Progenitor cell of endocrine pancreas (in vitro differentiated cells): ENCODE measurements at regions not wholly inside any gene's neighbourhood (a gene's known extent, or its start where the extent isn't known, plus 50 kb on each side); places are given as distances from the start of the nearest gene placed in this dataset.

ENCODE experiments used
- DNase-seq: peaks from one replicate; pipeline ENCODE4 v3.0.0; 2021; ENCODE audit warnings: low spot score; ENCODE audit not compliant: unreplicated experiment
- H3K27ac Mint-ChIP-seq: 2 replicates; pipeline ENCODE4 v1.8.0; 2021; ENCODE audit warnings: mild to moderate bottlenecking, moderate library complexity, mixed read lengths
- H3K27me3 Mint-ChIP-seq: 2 replicates; pipeline ENCODE4 v1.8.0; 2021; ENCODE audit warnings: mixed read lengths
- H3K36me3 Mint-ChIP-seq: 2 replicates; pipeline ENCODE4 v1.8.0; 2022; ENCODE audit warnings: mixed read lengths; ENCODE audit not compliant: insufficient read depth
- H3K4me1 Mint-ChIP-seq: 2 replicates; pipeline ENCODE4 v1.8.0; 2021; ENCODE audit warnings: low read depth, mixed read lengths
- H3K4me3 Mint-ChIP-seq: 2 replicates; pipeline ENCODE4 v1.8.0; 2021; ENCODE audit warnings: low read depth, mild to moderate bottlenecking, moderate library complexity, mixed read lengths
- H3K9me3 Mint-ChIP-seq: 2 replicates; pipeline ENCODE4 v1.8.0; 2021; ENCODE audit warnings: low read depth, mixed read lengths
- TF ChIP-seq, protein P1 (sequence below): fragments of 200-600 bp; sonication (generic); IDR thresholded peaks from one replicate; pipeline ENCODE4 v1.5.0; 2021; ENCODE audit warnings: antibody characterized with exemption, mild to moderate bottlenecking; ENCODE audit not compliant: unreplicated experiment

DNA sequence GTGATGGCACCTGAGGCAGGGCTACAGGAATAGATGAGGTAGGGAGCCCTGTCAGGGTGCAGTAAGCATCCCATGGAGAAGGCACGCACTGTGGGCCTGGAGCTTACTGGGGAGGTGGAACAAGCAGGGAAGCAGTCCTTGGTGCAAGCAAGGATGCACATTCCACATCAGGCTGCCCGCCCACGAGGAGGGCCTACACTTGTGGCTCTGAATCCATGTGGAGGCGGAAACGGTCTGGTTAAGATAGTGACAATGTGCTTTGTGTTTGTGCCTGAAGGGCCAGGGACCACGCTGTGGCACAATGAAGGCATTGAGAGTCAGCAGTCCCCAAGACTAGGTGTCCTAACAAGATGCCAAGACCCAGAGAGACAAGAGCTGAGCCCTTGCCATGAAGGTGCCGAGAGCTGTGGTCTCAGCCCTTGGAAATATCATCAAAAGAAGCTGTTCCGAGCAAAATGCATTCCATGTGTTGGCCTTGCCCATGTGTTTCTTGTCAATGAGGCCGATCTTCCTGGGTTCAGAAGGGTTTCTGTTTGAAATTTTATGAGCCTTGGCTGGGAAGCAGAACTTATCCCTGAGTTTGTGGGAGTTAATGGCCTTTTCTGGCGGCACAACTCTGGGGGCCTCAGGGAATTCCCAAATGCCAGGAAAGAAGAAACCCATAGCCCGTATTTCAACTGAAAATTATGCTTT, 111.9 kb downstream of the NGF start:
- Mint-ChIP-seq H3K4me3 (no peak overlapping the region), H3K9me3 (no peaks in the 10 kb centered on the region), H3K36me3 (no peaks in the 10 kb centered on the region), H3K27me3 (peaks cover 5% of the 10 kb centered on the region), H3K4me1 (no peaks in the 10 kb centered on the region), H3K27ac (no peak overlapping the region)
- TF ChIP-seq, protein P1, sequence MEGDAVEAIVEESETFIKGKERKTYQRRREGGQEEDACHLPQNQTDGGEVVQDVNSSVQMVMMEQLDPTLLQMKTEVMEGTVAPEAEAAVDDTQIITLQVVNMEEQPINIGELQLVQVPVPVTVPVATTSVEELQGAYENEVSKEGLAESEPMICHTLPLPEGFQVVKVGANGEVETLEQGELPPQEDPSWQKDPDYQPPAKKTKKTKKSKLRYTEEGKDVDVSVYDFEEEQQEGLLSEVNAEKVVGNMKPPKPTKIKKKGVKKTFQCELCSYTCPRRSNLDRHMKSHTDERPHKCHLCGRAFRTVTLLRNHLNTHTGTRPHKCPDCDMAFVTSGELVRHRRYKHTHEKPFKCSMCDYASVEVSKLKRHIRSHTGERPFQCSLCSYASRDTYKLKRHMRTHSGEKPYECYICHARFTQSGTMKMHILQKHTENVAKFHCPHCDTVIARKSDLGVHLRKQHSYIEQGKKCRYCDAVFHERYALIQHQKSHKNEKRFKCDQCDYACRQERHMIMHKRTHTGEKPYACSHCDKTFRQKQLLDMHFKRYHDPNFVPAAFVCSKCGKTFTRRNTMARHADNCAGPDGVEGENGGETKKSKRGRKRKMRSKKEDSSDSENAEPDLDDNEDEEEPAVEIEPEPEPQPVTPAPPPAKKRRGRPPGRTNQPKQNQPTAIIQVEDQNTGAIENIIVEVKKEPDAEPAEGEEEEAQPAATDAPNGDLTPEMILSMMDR, result no peak
- no peak for DNase-seq

DNA sequence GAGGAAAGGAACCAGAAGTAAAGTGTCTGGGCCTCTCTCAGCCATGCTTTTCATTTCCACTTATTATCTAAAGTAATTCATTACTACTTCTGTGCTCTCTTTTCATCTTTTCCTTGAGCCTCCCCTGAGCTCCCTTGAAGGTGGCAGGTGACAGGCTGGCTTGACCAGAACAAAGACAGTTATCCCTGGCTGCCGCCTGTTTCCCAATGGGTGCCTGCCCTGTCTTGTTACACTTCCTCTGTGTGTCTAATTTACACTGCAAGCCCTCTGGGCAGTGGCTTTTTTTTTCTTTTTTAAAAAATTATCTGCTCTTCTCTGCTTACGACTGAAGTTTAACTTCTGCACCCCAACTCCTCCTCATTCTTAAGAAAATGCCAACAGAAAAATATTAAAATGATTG, 113.4 kb downstream of the NGF start:
- no peak for DNase-seq
- no peaks in the 10 kb centered on the region for H3K36me3 Mint-ChIP-seq
- no peaks in the 10 kb centered on the region for H3K9me3 Mint-ChIP-seq
- H3K27ac Mint-ChIP-seq, result no peak overlapping the region
- no peak overlapping the region for H3K4me3 Mint-ChIP-seq
- no peaks in the 10 kb centered on the region for H3K4me1 Mint-ChIP-seq
- H3K27me3 Mint-ChIP-seq, result peaks cover 8% of the 10 kb centered on the region
- TF ChIP-seq, protein P1, result no peak

DNA sequence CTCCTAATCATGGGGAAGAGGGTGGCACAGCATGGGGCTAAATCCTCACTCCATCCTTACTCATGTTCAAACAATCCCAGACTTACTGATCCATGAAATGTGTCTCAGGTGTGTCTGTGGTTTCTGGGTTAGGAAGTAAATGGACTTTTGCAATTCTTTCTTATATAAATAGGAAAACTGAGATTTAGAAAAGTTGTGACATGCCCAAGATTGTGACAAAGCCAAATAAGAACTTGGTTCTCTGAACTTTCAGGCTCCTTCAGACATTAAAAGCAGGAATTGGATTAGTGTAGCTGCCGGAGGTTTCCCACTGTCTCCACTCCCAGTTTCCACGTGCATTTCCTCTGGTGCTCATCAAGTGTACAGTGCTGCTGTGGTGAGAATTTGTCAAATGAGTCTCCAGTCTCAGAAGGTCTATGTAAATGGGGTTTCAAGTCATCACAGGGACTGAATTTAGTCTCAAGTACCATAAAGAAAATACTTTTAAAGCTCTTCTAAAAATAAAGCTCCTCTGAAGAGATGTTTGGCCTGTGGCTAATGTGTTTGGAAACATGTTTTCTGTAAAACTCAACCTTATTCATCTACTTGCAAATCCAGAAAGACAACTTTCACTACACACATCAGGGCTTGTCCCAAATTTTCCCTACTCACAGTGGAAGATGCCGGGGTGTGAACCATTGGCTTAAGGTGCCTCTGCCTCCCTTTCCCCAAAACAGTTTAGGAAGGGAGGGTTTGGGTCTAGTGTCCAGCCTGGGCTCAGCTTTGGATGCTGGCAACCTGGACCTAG, 115.2 kb downstream of the NGF start:
- Mint-ChIP-seq H3K4me3 (no peak overlapping the region), H3K27ac (no peak overlapping the region)
- TF ChIP-seq, protein P1, result no peak

DNA sequence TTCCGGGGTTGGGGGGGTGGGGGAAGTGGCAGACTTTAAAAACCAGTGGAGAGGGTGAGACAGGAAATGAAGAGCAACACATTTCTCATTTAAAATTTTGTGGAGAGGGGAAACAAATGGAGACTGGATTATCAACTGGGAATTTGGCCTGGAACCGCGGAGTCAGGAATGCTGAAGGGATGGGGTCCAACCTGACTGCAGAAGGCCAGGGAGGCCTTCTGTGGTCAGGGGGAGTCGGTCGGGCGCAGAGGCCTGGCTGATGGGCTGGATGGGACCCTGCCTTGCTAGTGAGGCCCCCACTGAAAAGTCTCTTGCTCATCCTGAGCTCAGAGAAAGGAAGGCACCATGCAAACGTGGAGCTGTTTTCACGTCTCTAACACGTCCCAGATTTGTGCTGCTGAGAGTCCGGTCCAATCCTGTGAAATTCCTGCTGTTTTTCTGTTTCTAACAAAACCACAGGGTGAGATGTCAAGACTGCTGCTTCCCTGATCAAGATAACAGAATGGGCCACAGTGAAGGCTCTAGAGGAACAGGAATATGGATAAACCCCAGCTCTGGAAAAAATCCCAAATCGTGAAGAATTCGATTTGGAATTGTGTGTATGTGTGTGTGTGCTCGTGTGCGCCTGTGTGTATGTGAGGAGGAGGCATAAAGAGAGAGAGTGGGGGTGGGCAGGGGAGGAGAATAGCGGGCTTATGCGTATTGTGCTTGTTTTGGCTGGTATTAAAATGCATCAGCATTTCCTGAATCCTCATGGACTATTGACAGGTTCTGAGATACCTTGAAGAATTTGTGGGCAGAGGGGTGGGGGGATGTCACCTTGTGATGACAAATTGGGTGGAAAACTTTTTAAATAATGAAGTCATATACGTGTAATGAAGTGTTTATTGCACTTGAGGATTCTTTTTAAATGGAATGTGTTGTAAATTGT, 117.4 kb downstream of the NGF start:
- TF ChIP-seq, protein P1, result no peak
- no peak for DNase-seq
- Mint-ChIP-seq H3K4me1 (peaks cover 4% of the 10 kb centered on the region), H3K4me3 (no peak overlapping the region), H3K27me3 (peaks cover 23% of the 10 kb centered on the region), H3K36me3 (no peaks in the 10 kb centered on the region), H3K9me3 (no peaks in the 10 kb centered on the region), H3K27ac (peak overlapping the region; percentile 13)

More for the DNA sequence above, 115.2 kb downstream of the NGF start:
- no peak for DNase-seq
- H3K36me3 Mint-ChIP-seq, result no peaks in the 10 kb centered on the region
- H3K9me3 Mint-ChIP-seq, result no peaks in the 10 kb centered on the region
- H3K27me3 Mint-ChIP-seq, result peaks cover 15% of the 10 kb centered on the region
- no peaks in the 10 kb centered on the region for H3K4me1 Mint-ChIP-seq

DNA sequence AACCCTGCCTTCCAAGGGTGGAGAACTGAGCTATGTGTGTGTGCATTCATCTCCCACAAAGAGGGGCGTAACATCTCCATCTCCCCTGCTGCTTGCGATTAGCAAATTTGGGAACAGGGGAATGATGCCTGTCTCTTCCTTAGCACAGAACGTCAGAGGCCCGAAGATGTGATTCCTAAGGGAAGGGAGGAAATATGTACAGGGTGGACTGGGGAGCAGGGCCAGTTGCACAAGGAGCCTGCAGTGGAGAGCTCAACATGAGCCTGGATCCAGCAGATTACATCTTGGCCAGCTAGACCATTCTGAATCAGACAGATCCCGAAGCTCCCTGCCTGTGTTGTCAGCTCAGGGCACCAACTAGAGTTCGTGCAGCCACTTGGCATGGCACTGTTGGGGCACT, 118.1 kb downstream of the NGF start:
- H3K27ac Mint-ChIP-seq, result no peak overlapping the region
- TF ChIP-seq, protein P1, result no peak
- no peaks in the 10 kb centered on the region for H3K36me3 Mint-ChIP-seq
- H3K4me3 Mint-ChIP-seq, result no peak overlapping the region
- peaks cover 4% of the 10 kb centered on the region for H3K4me1 Mint-ChIP-seq
- peaks cover 23% of the 10 kb centered on the region for H3K27me3 Mint-ChIP-seq
- no peak for DNase-seq
- no peaks in the 10 kb centered on the region for H3K9me3 Mint-ChIP-seq
